A673 (cell line): ENCODE measurements at regions not wholly inside any gene's neighbourhood (a gene's known extent, or its start where the extent isn't known, plus 50 kb on each side); places are given as distances from the start of the nearest gene placed in this dataset.

Experiments used
- CTCF ChIP-seq: fragments of 300-800, 200-600 bp; sonication (generic); conservative IDR thresholded peaks from 2 replicates; pipeline ENCODE4 v1.5.1; 2017; ENCODE audit warnings: low read depth, mild to moderate bottlenecking, antibody characterized with exemption, low read length, moderate library complexity, mixed read lengths
- EZH2 ChIP-seq: fragments of 200-600 bp; sonication (generic); IDR thresholded peaks from 2 replicates; pipeline ENCODE4 v1.6.1; 2017; ENCODE audit warnings: borderline replicate concordance, low read depth, mild to moderate bottlenecking, mixed read lengths, antibody characterized with exemption, low read length; ENCODE audit not compliant: poor library complexity, severe bottlenecking

GRCh38 chr1:238499021-238499420, 608.3 kb upstream of the ZP4 start:
- TF ChIP-seq EZH2: no peak
- no peak for TF ChIP-seq CTCF
